Ishikawa (cell line): ENCODE measurements at regions not wholly inside any gene's neighbourhood (a gene's known extent, or its start where the extent isn't known, plus 50 kb on each side); places are given as distances from the start of the nearest gene placed in this dataset.

Source experiments
- CEBPB ChIP-seq: IDR thresholded peaks from 2 replicates; pipeline ENCODE4 v1.6.1; 2012
- CREB1 ChIP-seq: IDR thresholded peaks from 2 replicates; pipeline ENCODE4 v1.6.1; 2012; ENCODE audit warnings: low read depth
- EGR1 ChIP-seq: IDR thresholded peaks from 2 replicates; pipeline ENCODE4 v1.6.1; 2012
- EP300 ChIP-seq: IDR thresholded peaks from 2 replicates; pipeline ENCODE4 v1.6.1; 2012; ENCODE audit warnings: borderline replicate concordance
- FOXM1 ChIP-seq: IDR thresholded peaks from 2 replicates; pipeline ENCODE4 v1.6.1; 2012; ENCODE audit warnings: low read depth, borderline replicate concordance
- MAX ChIP-seq: IDR thresholded peaks from 2 replicates; pipeline ENCODE4 v1.6.1; 2012
- NFIC ChIP-seq: IDR thresholded peaks from 2 replicates; pipeline ENCODE4 v1.6.1; 2012
- RAD21 ChIP-seq: IDR thresholded peaks from 2 replicates; pipeline ENCODE4 v1.6.1; 2012; ENCODE audit warnings: low read depth
- REST ChIP-seq: IDR thresholded peaks from 2 replicates; pipeline ENCODE4 v1.6.1; 2012; ENCODE audit warnings: low read depth, mild to moderate bottlenecking
- TAF1 ChIP-seq: IDR thresholded peaks from 2 replicates; pipeline ENCODE4 v1.6.1; 2012; ENCODE audit warnings: low read depth, mild to moderate bottlenecking
- TCF12 ChIP-seq: IDR thresholded peaks from 2 replicates; pipeline ENCODE4 v1.6.1; 2012; ENCODE audit warnings: low read depth
- TEAD4 ChIP-seq: IDR thresholded peaks from 2 replicates; pipeline ENCODE4 v1.6.1; 2012
- USF1 ChIP-seq: IDR thresholded peaks from 2 replicates; pipeline ENCODE4 v1.6.1; 2012
- YY1 ChIP-seq: IDR thresholded peaks from 2 replicates; pipeline ENCODE4 v1.6.1; 2012; ENCODE audit warnings: low read depth
- ZBTB7A ChIP-seq: IDR thresholded peaks from 2 replicates; pipeline ENCODE4 v1.6.1; 2012; ENCODE audit warnings: low read depth

- TF ChIP-seq EGR1 (no peak), TEAD4 (no peak), TAF1 (no peak), USF1 (no peak), REST (no peak)
Measured at GRCh38 chr22:49535527-49536125, 292.0 kb downstream of the BRD1 start.

GRCh38 chr22:49535126-49535525, 292.5 kb downstream of the BRD1 start:
- TF ChIP-seq TAF1 (no peak), EP300 (no peak), ZBTB7A (no peak), NFIC (no peak), RAD21 (no peak), CREB1 (no peak), FOXM1 (no peak)

GRCh38 chr22:49534386-49534785, 293.3 kb downstream of the BRD1 start:
- TF ChIP-seq ZBTB7A (no peak), YY1 (no peak), CEBPB (no peak)

- TF ChIP-seq ZBTB7A (no peak), YY1 (no peak), USF1 (no peak), NFIC (no peak), EGR1 (no peak), CREB1 (no peak), EP300 (no peak), MAX (no peak), CEBPB (no peak), FOXM1 (no peak), TCF12 (no peak), TEAD4 (no peak), TAF1 (no peak), REST (no peak), RAD21 (no peak)
Measured at GRCh38 chr22:49533886-49534285, 293.8 kb downstream of the BRD1 start.

GRCh38 chr22:49532869-49533802, 294.5 kb downstream of the BRD1 start:
- no peak for TF ChIP-seq EP300
- no peak for TF ChIP-seq ZBTB7A
- no peak for TF ChIP-seq MAX

- TF ChIP-seq EGR1, result no peak
- no peak for TF ChIP-seq NFIC
- TF ChIP-seq EP300, result no peak
Measured at GRCh38 chr22:49531368-49531791, 296.3 kb downstream of the BRD1 start.
